ENCODE measurements at regions not wholly inside any gene's neighbourhood (a gene's known extent, or its start where the extent isn't known, plus 50 kb on each side); places are given as distances from the start of the nearest gene placed in this dataset.
A peak's percentile ranks its signal among the peaks of the same experiment; 100 is the strongest.

- peaks cover 4% of the 10 kb centered on the region for H3K9me3 Mint-ChIP-seq
- peaks cover 3% of the 10 kb centered on the region for H3K36me3 Mint-ChIP-seq (ENCODE audit: insufficient read depth)
- DNase-seq (no peak), ATAC-seq (no peak)
- H3K4me1 Mint-ChIP-seq (ENCODE audit: low read depth), result no peaks in the 10 kb centered on the region
- H3K4me3 Mint-ChIP-seq, result no peak overlapping the region
- no peaks in the 10 kb centered on the region for H3K27me3 Mint-ChIP-seq (ENCODE audit: low read depth)
Observed at GRCh38 chr12:75837700-75838099, 193.9 kb downstream of the PHLDA1 start.

- no peak for ATAC-seq
- no peaks in the 10 kb centered on the region for H3K4me1 Mint-ChIP-seq (ENCODE audit: low read depth)
- no peak overlapping the region for H3K4me3 Mint-ChIP-seq
- peaks cover 3% of the 10 kb centered on the region for H3K36me3 Mint-ChIP-seq (ENCODE audit: insufficient read depth)
- H3K27me3 Mint-ChIP-seq (ENCODE audit: low read depth), result no peaks in the 10 kb centered on the region
- H3K9me3 Mint-ChIP-seq, result peaks cover 4% of the 10 kb centered on the region
- no peak for DNase-seq
Observed at GRCh38 chr12:75836533-75836932, 195.0 kb downstream of the PHLDA1 start.

- peaks cover 3% of the 10 kb centered on the region for H3K36me3 Mint-ChIP-seq (ENCODE audit: insufficient read depth)
- H3K4me3 Mint-ChIP-seq, result no peak overlapping the region
- no peaks in the 10 kb centered on the region for H3K27me3 Mint-ChIP-seq (ENCODE audit: low read depth)
- no peak for DNase-seq
- no peak for ATAC-seq
- no peaks in the 10 kb centered on the region for H3K4me1 Mint-ChIP-seq (ENCODE audit: low read depth)
- H3K9me3 Mint-ChIP-seq, result peaks cover 4% of the 10 kb centered on the region
Observed at GRCh38 chr12:75834591-75834990, 197.0 kb downstream of the PHLDA1 start.

- Mint-ChIP-seq H3K36me3 (ENCODE audit: insufficient read depth) (no peaks in the 10 kb centered on the region), H3K4me1 (ENCODE audit: low read depth) (no peaks in the 10 kb centered on the region), H3K4me3 (no peak overlapping the region), H3K9me3 (no peaks in the 10 kb centered on the region), H3K27me3 (ENCODE audit: low read depth) (no peaks in the 10 kb centered on the region)
- no peak for DNase-seq
- ATAC-seq, result no peak
Observed at GRCh38 chr12:75833268-75833667, 198.3 kb downstream of the PHLDA1 start.

- no peak for ATAC-seq
- H3K4me3 Mint-ChIP-seq, result no peak overlapping the region
- H3K36me3 Mint-ChIP-seq (ENCODE audit: insufficient read depth), result no peaks in the 10 kb centered on the region
- no peaks in the 10 kb centered on the region for H3K4me1 Mint-ChIP-seq (ENCODE audit: low read depth)
- H3K9me3 Mint-ChIP-seq, result no peaks in the 10 kb centered on the region
- no peaks in the 10 kb centered on the region for H3K27me3 Mint-ChIP-seq (ENCODE audit: low read depth)
- DNase-seq, result no peak
Observed at GRCh38 chr12:75831402-75831801, 200.2 kb downstream of the PHLDA1 start.

GRCh38 chr12:75827061-75827460, 204.5 kb downstream of the PHLDA1 start:
- H3K4me3 Mint-ChIP-seq, result no peak overlapping the region
- no peaks in the 10 kb centered on the region for H3K36me3 Mint-ChIP-seq (ENCODE audit: insufficient read depth)
- H3K27me3 Mint-ChIP-seq (ENCODE audit: low read depth), result peaks cover 5% of the 10 kb centered on the region
- H3K4me1 Mint-ChIP-seq (ENCODE audit: low read depth), result no peaks in the 10 kb centered on the region
- ATAC-seq (no peak), DNase-seq (no peak)
- no peaks in the 10 kb centered on the region for H3K9me3 Mint-ChIP-seq

- Mint-ChIP-seq H3K27me3 (ENCODE audit: low read depth) (peaks cover 5% of the 10 kb centered on the region), H3K36me3 (ENCODE audit: insufficient read depth) (no peaks in the 10 kb centered on the region), H3K4me3 (no peak overlapping the region), H3K9me3 (no peaks in the 10 kb centered on the region), H3K4me1 (ENCODE audit: low read depth) (no peaks in the 10 kb centered on the region)
- DNase-seq, result no peak
- ATAC-seq, result no peak
Observed at GRCh38 chr12:75825686-75826085, 205.9 kb downstream of the PHLDA1 start.

- Mint-ChIP-seq H3K9me3 (no peaks in the 10 kb centered on the region), H3K4me1 (ENCODE audit: low read depth) (no peaks in the 10 kb centered on the region), H3K36me3 (ENCODE audit: insufficient read depth) (no peaks in the 10 kb centered on the region), H3K27me3 (ENCODE audit: low read depth) (peaks cover 5% of the 10 kb centered on the region), H3K4me3 (no peak overlapping the region)
- DNase-seq, result no peak
- ATAC-seq, result no peak
Observed at GRCh38 chr12:75823475-75823874, 208.1 kb downstream of the PHLDA1 start.

GRCh38 chr12:75822416-75822815, 209.2 kb downstream of the PHLDA1 start:
- H3K4me1 Mint-ChIP-seq (ENCODE audit: low read depth), result no peaks in the 10 kb centered on the region
- no peak for DNase-seq
- H3K27me3 Mint-ChIP-seq (ENCODE audit: low read depth), result peaks cover 5% of the 10 kb centered on the region

GRCh38 chr12:75820848-75821578, 210.6 kb downstream of the PHLDA1 start:
- Mint-ChIP-seq H3K27me3 (ENCODE audit: low read depth) (peaks cover 5% of the 10 kb centered on the region), H3K9me3 (no peaks in the 10 kb centered on the region), H3K36me3 (ENCODE audit: insufficient read depth) (no peaks in the 10 kb centered on the region), H3K4me1 (ENCODE audit: low read depth) (peaks cover 3% of the 10 kb centered on the region), H3K4me3 (no peak overlapping the region)
- ATAC-seq, result no peak
- no peak for DNase-seq

More at GRCh38 chr12:75822416-75822815, 209.2 kb downstream of the PHLDA1 start:
- no peak overlapping the region for H3K4me3 Mint-ChIP-seq
- H3K9me3 Mint-ChIP-seq, result no peaks in the 10 kb centered on the region
- no peak for ATAC-seq
- H3K36me3 Mint-ChIP-seq (ENCODE audit: insufficient read depth), result no peaks in the 10 kb centered on the region

GRCh38 chr12:75820071-75820470, 211.5 kb downstream of the PHLDA1 start:
- peaks cover 9% of the 10 kb centered on the region for H3K4me1 Mint-ChIP-seq (ENCODE audit: low read depth)
- ATAC-seq, result no peak
- H3K9me3 Mint-ChIP-seq, result no peaks in the 10 kb centered on the region
- H3K27me3 Mint-ChIP-seq (ENCODE audit: low read depth), result peaks cover 5% of the 10 kb centered on the region
- H3K4me3 Mint-ChIP-seq, result no peak overlapping the region
- H3K36me3 Mint-ChIP-seq (ENCODE audit: insufficient read depth), result no peaks in the 10 kb centered on the region
- no peak for DNase-seq

- peaks cover 13% of the 10 kb centered on the region for H3K4me1 Mint-ChIP-seq (ENCODE audit: low read depth)
- peaks cover 5% of the 10 kb centered on the region for H3K27me3 Mint-ChIP-seq (ENCODE audit: low read depth)
- ATAC-seq (peak; percentile 38 to 39), DNase-seq (no peak)
- no peaks in the 10 kb centered on the region for H3K36me3 Mint-ChIP-seq (ENCODE audit: insufficient read depth)
- no peak overlapping the region for H3K4me3 Mint-ChIP-seq
- H3K9me3 Mint-ChIP-seq, result no peaks in the 10 kb centered on the region
Observed at GRCh38 chr12:75819512-75819911, 212.1 kb downstream of the PHLDA1 start.

- Mint-ChIP-seq H3K9me3 (no peaks in the 10 kb centered on the region), H3K4me1 (ENCODE audit: low read depth) (peaks cover 13% of the 10 kb centered on the region), H3K4me3 (no peak overlapping the region), H3K36me3 (ENCODE audit: insufficient read depth) (no peaks in the 10 kb centered on the region), H3K27me3 (ENCODE audit: low read depth) (peaks cover 1% of the 10 kb centered on the region)
- no peak for ATAC-seq
- DNase-seq, result no peak
Observed at GRCh38 chr12:75818863-75819262, 212.7 kb downstream of the PHLDA1 start.

- H3K4me3 Mint-ChIP-seq, result no peak overlapping the region
- no peaks in the 10 kb centered on the region for H3K9me3 Mint-ChIP-seq
- DNase-seq, result no peak
- peak; percentile 70 to 72 for ATAC-seq
- H3K27me3 Mint-ChIP-seq (ENCODE audit: low read depth), result no peaks in the 10 kb centered on the region
- peaks cover 18% of the 10 kb centered on the region for H3K4me1 Mint-ChIP-seq (ENCODE audit: low read depth)
- H3K36me3 Mint-ChIP-seq (ENCODE audit: insufficient read depth), result no peaks in the 10 kb centered on the region
Observed at GRCh38 chr12:75816897-75817296, 214.7 kb downstream of the PHLDA1 start.

GRCh38 chr12:75815756-75816155, 215.8 kb downstream of the PHLDA1 start:
- no peaks in the 10 kb centered on the region for H3K9me3 Mint-ChIP-seq
- ATAC-seq (no peak), DNase-seq (no peak)
- no peaks in the 10 kb centered on the region for H3K36me3 Mint-ChIP-seq (ENCODE audit: insufficient read depth)
- H3K27me3 Mint-ChIP-seq (ENCODE audit: low read depth), result peaks cover 2% of the 10 kb centered on the region
- no peak overlapping the region for H3K4me3 Mint-ChIP-seq
- H3K4me1 Mint-ChIP-seq (ENCODE audit: low read depth), result peaks cover 21% of the 10 kb centered on the region
